Cardiac fibroblast (primary cell): ENCODE measurements at regions not wholly inside any gene's neighbourhood (a gene's known extent, or its start where the extent isn't known, plus 50 kb on each side); places are given as distances from the start of the nearest gene placed in this dataset.

ENCODE experiments used
- DNase-seq, 2 donors: peaks; one replicate each; pipeline versions ENCODE4 v3.0.0 to v3.0.0-alpha.2; 2010; ENCODE audit warnings: low read depth in 2 of 2
- H3K4me3 ChIP-seq, 2 donors: replicated peaks in 1 of 2; 1 replicate in 1 of 2; 2 replicates in 1 of 2; pipeline ENCODE4 v1.5.1; 2011; ENCODE audit warnings: low read depth in 2 of 2, low read length in 2 of 2, mild to moderate bottlenecking in 2 of 2, moderate library complexity in 1 of 2
- CTCF ChIP-seq: IDR thresholded peaks from one replicate; pipeline ENCODE4 v1.5.1; 2011; ENCODE audit warnings: low read depth, mild to moderate bottlenecking, low read length, inconsistent platforms

DNA sequence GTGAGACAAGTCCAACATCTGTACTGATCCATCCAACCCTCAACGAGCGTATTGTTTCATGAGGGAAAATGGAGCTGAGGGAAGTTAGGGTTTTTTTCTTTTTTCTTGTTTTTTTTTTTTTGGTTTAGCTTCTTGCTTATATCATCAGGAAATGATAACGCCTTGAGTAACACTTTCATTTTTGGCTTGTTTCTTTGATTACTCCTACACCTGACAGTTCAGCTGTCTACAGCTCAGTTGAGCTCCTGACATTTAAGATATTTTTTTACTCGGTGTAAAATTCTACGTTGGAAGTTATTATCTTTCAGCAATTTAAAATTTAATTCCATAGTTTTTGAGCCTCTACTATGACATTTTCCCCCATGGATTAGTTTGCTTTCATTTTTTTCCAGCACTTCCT, 691.0 kb upstream of the HTR2C start:
- no peak for TF ChIP-seq CTCF

GRCh38 chrX:113892401-113892800, 691.5 kb upstream of the HTR2C start:
- no peak overlapping the region for H3K4me3 ChIP-seq
- TF ChIP-seq CTCF = no peak
- DNase-seq = no peak

More for the DNA sequence above, 691.0 kb upstream of the HTR2C start:
- no peak overlapping the region for H3K4me3 ChIP-seq
- DNase-seq = no peak

DNA sequence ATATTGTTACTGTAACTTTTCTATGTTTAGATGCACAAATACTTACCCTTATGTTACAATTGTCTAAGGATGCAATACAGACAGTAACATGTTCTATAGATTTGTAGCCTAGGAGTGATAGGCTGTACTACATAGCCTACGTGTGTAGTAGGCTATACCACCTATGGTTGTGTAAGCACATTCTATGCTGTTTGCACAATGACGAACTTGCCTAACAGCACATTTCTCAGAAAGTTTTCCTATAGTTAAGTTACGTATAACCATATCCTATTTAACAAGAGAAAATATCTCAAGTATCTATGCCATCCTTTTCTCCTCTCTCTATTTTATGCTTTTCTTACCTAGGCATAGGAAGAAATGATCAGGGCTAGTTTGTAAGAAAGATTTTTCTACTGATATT, 710.8 kb upstream of the HTR2C start:
- no peak overlapping the region for H3K4me3 ChIP-seq
- no peak for DNase-seq
- TF ChIP-seq CTCF = no peak

GRCh38 chrX:113868711-113869110, 715.2 kb upstream of the HTR2C start:
- DNase-seq = peak in 1 of 2 donors; percentile 0
- no peak for TF ChIP-seq CTCF

GRCh38 chrX:113868177-113868576, 715.7 kb upstream of the HTR2C start:
- DNase-seq = peak in 1 of 2 donors; percentile 5
- TF ChIP-seq CTCF = no peak
- no peak overlapping the region for H3K4me3 ChIP-seq

More at GRCh38 chrX:113868711-113869110, 715.2 kb upstream of the HTR2C start:
- no peak overlapping the region for H3K4me3 ChIP-seq

- TF ChIP-seq CTCF = no peak
- no peak for DNase-seq
- H3K4me3 ChIP-seq = no peak overlapping the region
Measured at GRCh38 chrX:113849408-113849807, 734.5 kb upstream of the HTR2C start.
